HFFc6 (cell line): ENCODE measurements at regions not wholly inside any gene's neighbourhood (a gene's known extent, or its start where the extent isn't known, plus 50 kb on each side); places are given as distances from the start of the nearest gene placed in this dataset.
"Not testable (repeated sequence)": the region's sequence is repeated elsewhere in the genome, so short reads cannot be mapped to it uniquely, and the experiment has no call there.

ENCODE experiments used
- DNase-seq: peaks from one replicate; pipeline ENCODE4 v3.0.0-alpha.2; 2018
- H3K27ac Mint-ChIP-seq: 2 replicates; pipeline ENCODE4 v1.8.0; 2020; ENCODE audit warnings: mild to moderate bottlenecking, mixed read lengths
- H3K27me3 Mint-ChIP-seq: 2 replicates; pipeline ENCODE4 v1.8.0; 2021; ENCODE audit warnings: mild to moderate bottlenecking, moderate library complexity, mixed read lengths; ENCODE audit not compliant: insufficient read depth
- H3K36me3 Mint-ChIP-seq: 2 replicates; pipeline ENCODE4 v1.8.0; 2021; ENCODE audit warnings: low read depth, mixed read lengths
- H3K4me1 Mint-ChIP-seq: 2 replicates; pipeline ENCODE4 v1.8.0; 2020; ENCODE audit warnings: low read depth, mixed read lengths
- H3K4me3 Mint-ChIP-seq: 2 replicates; pipeline ENCODE4 v1.8.0; 2020; ENCODE audit warnings: mild to moderate bottlenecking, moderate library complexity, mixed read lengths
- H3K9me3 Mint-ChIP-seq: 2 replicates; pipeline ENCODE4 v1.8.0; 2020; ENCODE audit warnings: mild to moderate bottlenecking, mixed read lengths
- TF ChIP-seq, protein P1 (sequence below): fragments of 200-600 bp; sonication (generic); IDR thresholded peaks from 2 replicates; pipeline ENCODE4 v1.5.0; 2021; ENCODE audit warnings: antibody characterized with exemption, mild to moderate bottlenecking

DNA sequence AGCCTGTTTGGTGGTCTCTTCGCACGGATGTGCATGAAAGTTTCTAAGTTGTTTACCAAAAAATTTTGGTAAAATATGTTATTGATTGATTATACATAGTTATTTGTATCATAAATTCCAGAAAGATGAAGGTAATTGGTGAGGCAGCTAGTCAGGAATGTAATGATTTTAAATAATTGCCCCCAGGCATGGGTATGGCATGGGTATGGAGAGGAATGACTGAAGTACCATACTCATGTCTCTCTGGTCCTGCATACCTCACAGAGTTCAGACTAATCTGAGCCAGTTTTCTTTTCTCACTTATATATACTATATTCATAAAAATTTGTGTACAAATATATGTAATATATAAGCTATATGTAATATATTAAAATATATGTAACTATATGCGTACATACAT lies 329.0 kb upstream of the TECRL start:
- no peak for DNase-seq
- Mint-ChIP-seq H3K27ac (no peak overlapping the region), H3K9me3 (peaks cover 4% of the 10 kb centered on the region), H3K27me3 (no peaks in the 10 kb centered on the region), H3K4me1 (no peaks in the 10 kb centered on the region), H3K4me3 (no peak overlapping the region), H3K36me3 (no peaks in the 10 kb centered on the region)
- TF ChIP-seq, protein P1, sequence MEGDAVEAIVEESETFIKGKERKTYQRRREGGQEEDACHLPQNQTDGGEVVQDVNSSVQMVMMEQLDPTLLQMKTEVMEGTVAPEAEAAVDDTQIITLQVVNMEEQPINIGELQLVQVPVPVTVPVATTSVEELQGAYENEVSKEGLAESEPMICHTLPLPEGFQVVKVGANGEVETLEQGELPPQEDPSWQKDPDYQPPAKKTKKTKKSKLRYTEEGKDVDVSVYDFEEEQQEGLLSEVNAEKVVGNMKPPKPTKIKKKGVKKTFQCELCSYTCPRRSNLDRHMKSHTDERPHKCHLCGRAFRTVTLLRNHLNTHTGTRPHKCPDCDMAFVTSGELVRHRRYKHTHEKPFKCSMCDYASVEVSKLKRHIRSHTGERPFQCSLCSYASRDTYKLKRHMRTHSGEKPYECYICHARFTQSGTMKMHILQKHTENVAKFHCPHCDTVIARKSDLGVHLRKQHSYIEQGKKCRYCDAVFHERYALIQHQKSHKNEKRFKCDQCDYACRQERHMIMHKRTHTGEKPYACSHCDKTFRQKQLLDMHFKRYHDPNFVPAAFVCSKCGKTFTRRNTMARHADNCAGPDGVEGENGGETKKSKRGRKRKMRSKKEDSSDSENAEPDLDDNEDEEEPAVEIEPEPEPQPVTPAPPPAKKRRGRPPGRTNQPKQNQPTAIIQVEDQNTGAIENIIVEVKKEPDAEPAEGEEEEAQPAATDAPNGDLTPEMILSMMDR, result no peak

DNA sequence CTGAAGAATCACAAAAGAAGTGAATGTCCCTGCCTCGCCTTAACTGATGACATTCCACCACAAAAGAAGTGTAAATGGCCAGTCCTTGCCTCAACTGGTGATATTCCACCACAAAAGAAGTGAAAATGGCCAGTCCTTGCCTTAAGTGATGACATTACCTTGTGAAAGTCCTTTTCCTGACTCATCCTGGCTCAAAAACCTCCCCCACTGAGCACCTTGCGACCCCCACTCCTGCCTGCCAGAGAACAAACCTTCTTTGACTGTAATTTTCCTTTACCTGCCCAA lies 328.5 kb upstream of the TECRL start:
- H3K27me3 Mint-ChIP-seq, H3K4me1 Mint-ChIP-seq, H3K36me3 Mint-ChIP-seq, H3K9me3 Mint-ChIP-seq, H3K27ac Mint-ChIP-seq, DNase-seq, H3K4me3 Mint-ChIP-seq: not testable (repeated sequence)

DNA sequence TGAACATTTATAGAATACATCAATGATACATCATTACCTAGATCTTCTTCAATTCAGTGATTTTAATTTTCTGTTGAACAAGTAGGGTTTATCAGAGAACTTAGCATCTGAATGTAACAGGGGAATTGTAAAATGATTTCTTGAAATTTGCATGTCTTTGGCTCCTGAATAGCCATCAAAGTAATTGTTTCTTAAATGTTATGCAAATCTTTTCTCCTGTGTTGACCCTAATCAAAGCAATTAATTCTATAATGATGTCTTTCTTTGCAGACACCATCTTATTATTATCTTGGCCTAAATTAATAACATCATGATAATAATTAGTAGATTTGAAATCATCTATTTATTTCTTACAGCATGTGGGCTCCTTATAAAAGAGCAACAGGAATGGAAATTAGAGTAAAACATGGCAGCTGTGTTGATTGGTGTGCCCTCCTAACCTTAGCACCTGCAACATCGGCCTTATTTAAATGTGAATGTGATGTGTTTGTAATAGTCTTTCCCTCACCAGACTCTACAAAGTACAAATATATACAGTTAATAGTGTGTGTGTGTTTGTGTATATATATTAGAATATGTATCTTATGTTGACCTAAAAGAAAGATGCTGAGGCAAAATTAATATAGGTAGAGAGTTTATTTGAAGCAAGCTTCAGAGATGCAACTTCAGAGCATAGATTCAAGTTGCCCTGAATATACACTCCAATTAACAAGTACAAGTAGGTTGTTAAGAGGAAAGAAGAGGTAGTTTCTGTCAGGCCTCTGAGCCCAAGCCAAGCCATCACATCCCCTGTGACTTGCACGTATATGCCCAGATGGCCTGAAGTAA lies 328.0 kb upstream of the TECRL start:
- Mint-ChIP-seq H3K27ac (no peak overlapping the region), H3K4me1 (no peaks in the 10 kb centered on the region), H3K27me3 (no peaks in the 10 kb centered on the region; the same call in 1 of the 2 replicates), H3K9me3 (peaks cover 13% of the 10 kb centered on the region), H3K36me3 (no peaks in the 10 kb centered on the region), H3K4me3 (no peak overlapping the region)
- TF ChIP-seq, protein P1, result no peak
- no peak for DNase-seq

DNA sequence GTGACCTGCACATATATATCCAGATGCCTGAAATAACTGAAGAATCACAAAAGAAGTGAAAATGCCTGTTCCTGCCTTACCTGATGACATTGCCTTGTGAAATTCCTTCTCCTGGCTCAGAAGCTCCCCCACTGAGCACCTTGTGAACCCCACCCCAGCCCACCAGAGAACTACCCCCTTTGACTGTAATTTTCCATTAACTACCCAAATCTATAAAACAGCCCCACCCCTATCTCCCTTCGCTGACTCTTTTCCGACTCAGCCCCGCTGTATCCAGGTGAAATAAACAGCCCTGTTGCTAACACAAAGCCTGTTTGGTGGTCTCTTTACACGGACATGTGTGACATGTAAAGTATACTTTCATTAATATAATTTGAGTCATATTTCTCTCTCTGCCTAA lies 320.3 kb upstream of the TECRL start:
- no peak overlapping the region for H3K4me3 Mint-ChIP-seq
- no peaks in the 10 kb centered on the region for H3K4me1 Mint-ChIP-seq
- no peaks in the 10 kb centered on the region; the same call in 1 of the 2 replicates for H3K27me3 Mint-ChIP-seq
- H3K36me3 Mint-ChIP-seq, result no peaks in the 10 kb centered on the region
- H3K27ac Mint-ChIP-seq, result no peak overlapping the region
- no peak for DNase-seq
- peaks cover 35% of the 10 kb centered on the region for H3K9me3 Mint-ChIP-seq
- TF ChIP-seq, protein P1, result no peak

DNA sequence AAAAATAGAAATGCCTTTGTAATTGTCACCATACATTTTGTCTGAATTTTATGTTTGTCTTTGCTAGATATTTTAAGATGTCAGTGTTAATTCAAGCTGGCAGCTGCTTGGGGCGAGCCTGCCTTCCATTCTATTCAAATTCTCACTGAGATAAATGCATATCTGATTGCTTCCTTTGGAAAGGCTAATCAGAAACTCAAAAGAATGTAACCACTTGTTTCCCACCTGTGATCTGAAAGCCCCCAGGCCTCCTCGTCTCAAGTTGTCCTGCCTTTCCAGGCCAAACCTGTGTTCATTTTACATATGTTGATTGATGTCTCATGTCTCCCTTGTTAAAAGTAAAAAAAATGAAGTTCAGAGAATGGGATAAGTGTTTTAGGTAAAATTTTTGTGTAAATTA lies 318.7 kb upstream of the TECRL start:
- Mint-ChIP-seq H3K4me1 (no peaks in the 10 kb centered on the region), H3K27me3 (no peaks in the 10 kb centered on the region; the same call in 1 of the 2 replicates), H3K36me3 (no peaks in the 10 kb centered on the region), H3K27ac (no peak overlapping the region), H3K4me3 (no peak overlapping the region), H3K9me3 (peaks cover 38% of the 10 kb centered on the region)
- TF ChIP-seq, protein P1, result no peak
- DNase-seq, result no peak

DNA sequence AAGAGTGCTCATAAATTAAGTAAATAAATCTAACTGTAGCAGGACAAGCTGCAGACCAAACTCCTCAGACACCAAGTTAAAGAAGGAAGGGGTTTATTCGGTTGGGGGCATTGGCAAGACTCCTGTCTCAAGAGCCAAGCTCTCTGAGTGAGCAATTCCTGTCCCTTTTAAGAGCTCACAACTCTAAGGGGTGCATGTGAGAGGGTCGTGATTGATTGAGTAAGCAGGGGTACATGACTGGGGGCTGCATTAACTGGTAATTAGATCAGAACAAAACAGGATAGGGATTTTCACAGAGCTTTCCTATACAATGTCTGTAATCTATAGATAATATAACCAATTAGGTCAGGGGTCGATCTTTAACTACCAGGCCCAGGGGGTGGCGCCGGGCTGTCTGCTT lies 318.1 kb upstream of the TECRL start:
- H3K27ac Mint-ChIP-seq, DNase-seq: not testable (repeated sequence)
- peaks cover 35% of the 10 kb centered on the region for H3K9me3 Mint-ChIP-seq

More for the DNA sequence above, 318.1 kb upstream of the TECRL start:
- not testable (repeated sequence) for H3K4me3 Mint-ChIP-seq, H3K4me1 Mint-ChIP-seq, H3K36me3 Mint-ChIP-seq, H3K27me3 Mint-ChIP-seq
